Chondrocyte (in vitro differentiated cells): ENCODE measurements at regions not wholly inside any gene's neighbourhood (a gene's known extent, or its start where the extent isn't known, plus 50 kb on each side); places are given as distances from the start of the nearest gene placed in this dataset.

ENCODE experiments used
- DNase-seq: peaks from one replicate; pipeline ENCODE4 v3.0.0; 2021; ENCODE audit warnings: mixed read lengths, low spot score
- H3K27ac Mint-ChIP-seq: one replicate; pipeline ENCODE4 v1.8.0; 2021; ENCODE audit warnings: mild to moderate bottlenecking, moderate library complexity, mixed read lengths; ENCODE audit not compliant: unreplicated experiment
- H3K27me3 Mint-ChIP-seq: 2 replicates; pipeline ENCODE4 v1.8.0; 2021; ENCODE audit warnings: low read depth, mixed read lengths
- H3K36me3 Mint-ChIP-seq: 2 replicates; pipeline ENCODE4 v1.8.0; 2021; ENCODE audit warnings: low read depth, mixed read lengths
- H3K4me1 Mint-ChIP-seq: 2 replicates; pipeline ENCODE4 v1.8.0; 2021; ENCODE audit warnings: low read depth, mild to moderate bottlenecking, mixed read lengths
- H3K4me3 Mint-ChIP-seq: one replicate; pipeline ENCODE4 v1.8.0; 2021; ENCODE audit warnings: mild to moderate bottlenecking, moderate library complexity, mixed read lengths; ENCODE audit not compliant: unreplicated experiment
- H3K9me3 Mint-ChIP-seq: 2 replicates; pipeline ENCODE4 v1.8.0; 2021; ENCODE audit warnings: low read depth, mixed read lengths
- CTCF ChIP-seq: fragments of 200-600 bp; sonication (generic); IDR thresholded peaks from 2 replicates; pipeline ENCODE4 v1.5.0; 2021; ENCODE audit warnings: antibody characterized with exemption, mild to moderate bottlenecking, moderate library complexity

- H3K9me3 Mint-ChIP-seq, result peaks cover 2% of the 10 kb centered on the region
- peaks cover 3% of the 10 kb centered on the region for H3K27me3 Mint-ChIP-seq
- H3K27ac Mint-ChIP-seq, result no peak overlapping the region
- peaks cover 2% of the 10 kb centered on the region for H3K4me1 Mint-ChIP-seq
- no peak for DNase-seq
- TF ChIP-seq CTCF, result no peak
- no peak overlapping the region for H3K4me3 Mint-ChIP-seq
- H3K36me3 Mint-ChIP-seq, result no peaks in the 10 kb centered on the region
These were observed 181.2 kb upstream of the GALNT2 start for GRCh38 chr1:229885568-229886495.

GRCh38 chr1:229886636-229887035, 180.4 kb upstream of the GALNT2 start:
- DNase-seq, result no peak
- no peaks in the 10 kb centered on the region for H3K4me1 Mint-ChIP-seq

GRCh38 chr1:229887043-229887822, 179.8 kb upstream of the GALNT2 start:
- no peak overlapping the region for H3K4me3 Mint-ChIP-seq
- H3K36me3 Mint-ChIP-seq, result no peaks in the 10 kb centered on the region
- no peak for TF ChIP-seq CTCF
- no peaks in the 10 kb centered on the region for H3K4me1 Mint-ChIP-seq
- DNase-seq, result no peak
- no peak overlapping the region for H3K27ac Mint-ChIP-seq
- peaks cover 3% of the 10 kb centered on the region for H3K27me3 Mint-ChIP-seq
- peaks cover 6% of the 10 kb centered on the region for H3K9me3 Mint-ChIP-seq

More at GRCh38 chr1:229886636-229887035, 180.4 kb upstream of the GALNT2 start:
- Mint-ChIP-seq H3K27me3 (peaks cover 3% of the 10 kb centered on the region), H3K9me3 (peaks cover 4% of the 10 kb centered on the region), H3K4me3 (no peak overlapping the region), H3K27ac (no peak overlapping the region), H3K36me3 (no peaks in the 10 kb centered on the region)
- no peak for TF ChIP-seq CTCF

DNA sequence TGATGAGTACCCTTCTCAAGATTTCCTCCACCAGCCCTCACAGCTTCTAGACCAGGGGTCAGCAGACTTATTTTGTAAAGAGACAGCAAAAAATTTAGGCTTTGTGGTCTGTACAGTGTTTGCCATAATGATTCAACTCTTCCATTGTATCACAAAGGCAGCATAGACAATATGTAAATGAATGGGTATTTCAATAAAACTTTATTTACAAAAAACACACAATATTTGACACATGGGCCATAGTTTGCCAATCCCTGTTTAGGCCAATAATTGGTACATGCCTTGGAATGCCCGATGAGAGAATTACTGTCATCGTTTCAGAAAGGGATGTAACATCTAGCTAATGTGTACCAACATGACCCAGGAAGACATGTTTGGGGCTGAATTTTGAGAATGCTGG, 178.9 kb upstream of the GALNT2 start:
- Mint-ChIP-seq H3K4me1 (no peaks in the 10 kb centered on the region), H3K36me3 (peaks cover 1% of the 10 kb centered on the region), H3K9me3 (peaks cover 6% of the 10 kb centered on the region), H3K27ac (no peak overlapping the region), H3K27me3 (peaks cover 6% of the 10 kb centered on the region), H3K4me3 (no peak overlapping the region)
- no peak for DNase-seq
- TF ChIP-seq CTCF, result no peak

- Mint-ChIP-seq H3K27ac (no peak overlapping the region), H3K4me3 (no peak overlapping the region), H3K9me3 (peaks cover 6% of the 10 kb centered on the region), H3K27me3 (peaks cover 6% of the 10 kb centered on the region), H3K36me3 (peaks cover 1% of the 10 kb centered on the region), H3K4me1 (no peaks in the 10 kb centered on the region)
- no peak for DNase-seq
- TF ChIP-seq CTCF, result no peak
These were observed 178.5 kb upstream of the GALNT2 start for GRCh38 chr1:229888561-229889001.
